A549 (cell line): ENCODE measurements at regions not wholly inside any gene's neighbourhood (a gene's known extent, or its start where the extent isn't known, plus 50 kb on each side); places are given as distances from the start of the nearest gene placed in this dataset.

Experiments used
- ATAC-seq, 2 experiments: fragments of 200-7000 bp in 1 of 2; fragments of >200 bp in 1 of 2; cut with Nextera tagmentation in 1 of 2; cut with Tn5 transposase in 1 of 2; 3 replicates each; pipeline versions ENCODE4 v1.8.0 to v1.9.1; 2018 to 2020; ENCODE audit warnings: mild to moderate bottlenecking in 1 of 2, moderate library complexity in 1 of 2
- CTCF ChIA-PET: fragments of 300-600 bp; sonication (Branson Sonifier 250); formaldehyde crosslinking; extraction: SDS; loops from one replicate; lab custom pipeline; 2021; ENCODE audit warnings: antibody characterized with exemption, inconsistent platforms; lab: Yijun Ruan, JAX
- POLR2A ChIA-PET: fragments of 350-600 bp; formaldehyde crosslinking; extraction: SDS; loops from one replicate; lab custom pipeline; 2021; ENCODE audit warnings: antibody characterized with exemption, inconsistent platforms; lab: Yijun Ruan, JAX
- DNase-seq, 2 experiments: peaks; one replicate each; pipeline versions ENCODE4 v3.0.0 to v3.0.0-alpha.2; 2011 to 2016; ENCODE audit warnings: low read depth in 1 of 2, low spot score in 1 of 2
- FAIRE-seq: peaks from 2 replicates; lab custom pipeline; 2011; peaks lifted over from hg19 to GRCh38; lab: Jason Lieb, UNC
- H3K27ac ChIP-seq, 2 experiments: fragments of >200 bp; sonication (Bioruptor Twin); formaldehyde crosslinking; 3 replicates each; pipeline ENCODE4 v1.5.1; 2016 to 2017
- H3K4me1 ChIP-seq: fragments of >200 bp; sonication (Bioruptor Twin); formaldehyde crosslinking; 3 replicates; pipeline ENCODE4 v1.6.1; 2016
- H3K4me2 ChIP-seq: fragments of >200 bp; sonication (Bioruptor Twin); formaldehyde crosslinking; 3 replicates; pipeline ENCODE4 v1.6.1; 2016
- H3K4me3 ChIP-seq: fragments of >200 bp; sonication (Bioruptor Twin); formaldehyde crosslinking; 3 replicates; pipeline ENCODE4 v1.5.1; 2016
- H3K9me3 ChIP-seq: fragments of >200 bp; sonication (Bioruptor Twin); formaldehyde crosslinking; 3 replicates; pipeline ENCODE4 v1.6.1; 2016
- BHLHE40 ChIP-seq: IDR thresholded peaks from 2 replicates; pipeline ENCODE4 v1.6.1; 2012; ENCODE audit warnings: low read depth, low read length, inconsistent platforms
- CBX8 ChIP-seq: fragments of 200-600 bp; sonication (generic); IDR thresholded peaks from 2 replicates; pipeline ENCODE4 v1.6.1; 2016
- CHD2 ChIP-seq: fragments of 150-350 bp; IDR thresholded peaks from 2 replicates; pipeline ENCODE4 v1.6.1; 2014; ENCODE audit warnings: low read length; ENCODE audit not compliant: partially characterized antibody
- EHF ChIP-seq: fragments of 250-450 bp; sonication (Bioruptor Pico); IDR thresholded peaks from 2 replicates; pipeline ENCODE4 v1.5.0; 2020; ENCODE audit warnings: mild to moderate bottlenecking
- FOSB ChIP-seq: fragments of 250-450 bp; sonication (Bioruptor Pico); IDR thresholded peaks from 2 replicates; pipeline ENCODE4 v1.5.0; 2020; ENCODE audit warnings: mild to moderate bottlenecking, moderate library complexity
- FOSL2 ChIP-seq, 2 experiments: fragments of 450-650 bp in 1 of 2; fragments of >200 bp in 1 of 2; sonication (Bioruptor Twin) in 1 of 2; formaldehyde crosslinking; IDR thresholded peaks; 2 replicates each; pipeline versions ENCODE4 v1.5.0 to v1.6.1; 2016 to 2020; ENCODE audit warnings: mild to moderate bottlenecking in 1 of 2, moderate library complexity in 1 of 2
- HDAC2 ChIP-seq: fragments of 200-600 bp; sonication (generic); IDR thresholded peaks from 2 replicates; pipeline ENCODE4 v1.6.1; 2016
- HOXA7 ChIP-seq: fragments of 250-450 bp; sonication (Bioruptor Pico); IDR thresholded peaks from 2 replicates; pipeline ENCODE4 v1.5.0; 2020; ENCODE audit warnings: mild to moderate bottlenecking, moderate library complexity
- HOXB5 ChIP-seq: fragments of 250-450 bp; sonication (Bioruptor Pico); IDR thresholded peaks from 2 replicates; pipeline ENCODE4 v1.5.0; 2020; ENCODE audit warnings: mild to moderate bottlenecking, moderate library complexity
- JUN ChIP-seq, 2 experiments: fragments of >200 bp; sonication (Bioruptor Twin); formaldehyde crosslinking; IDR thresholded peaks; 2 replicates in 1 of 2; 3 replicates in 1 of 2; pipeline ENCODE4 v1.6.1; 2016 to 2017
- KDM1A ChIP-seq: fragments of 200-600 bp; sonication (generic); IDR thresholded peaks from 2 replicates; pipeline ENCODE4 v1.6.1; 2016; ENCODE audit warnings: low read depth, mild to moderate bottlenecking
- KDM5A ChIP-seq: fragments of 200-600 bp; sonication (generic); IDR thresholded peaks from 2 replicates; pipeline ENCODE4 v1.6.1; 2016; ENCODE audit warnings: antibody characterized with exemption, mild to moderate bottlenecking
- MAFK ChIP-seq: fragments of 450-650 bp; IDR thresholded peaks from 2 replicates; pipeline ENCODE4 v1.6.1; 2014; ENCODE audit not compliant: partially characterized antibody
- PHF8 ChIP-seq: fragments of 200-600 bp; sonication (generic); IDR thresholded peaks from 2 replicates; pipeline ENCODE4 v1.6.1; 2016; ENCODE audit warnings: low read depth, mild to moderate bottlenecking, antibody characterized with exemption, moderate library complexity, borderline replicate concordance
- RAD21 ChIP-seq, 2 experiments: fragments of >200 bp in 1 of 2; sonication (Bioruptor Twin) in 1 of 2; formaldehyde crosslinking in 1 of 2; IDR thresholded peaks in 1 of 2; conservative IDR thresholded peaks in 1 of 2; 2 replicates in 1 of 2; 3 replicates in 1 of 2; pipeline ENCODE4 v1.6.1; 2012 to 2018; ENCODE audit warnings: inconsistent platforms in 1 of 2
- RARB ChIP-seq: fragments of 250-450 bp; sonication (Bioruptor Pico); IDR thresholded peaks from 2 replicates; pipeline ENCODE4 v1.8.0; 2021; ENCODE audit warnings: mild to moderate bottlenecking, moderate library complexity
- REST ChIP-seq: fragments of 200-600 bp; sonication (generic); IDR thresholded peaks from 2 replicates; pipeline ENCODE4 v1.6.1; 2016; ENCODE audit warnings: antibody characterized with exemption, mild to moderate bottlenecking, moderate library complexity
- RFX5 ChIP-seq: fragments of 450-650 bp; IDR thresholded peaks from 2 replicates; pipeline ENCODE4 v1.7.1; 2014; ENCODE audit warnings: antibody characterized with exemption, mild to moderate bottlenecking, moderate library complexity
- RNF2 ChIP-seq: fragments of 200-600 bp; sonication (generic); IDR thresholded peaks from 2 replicates; pipeline ENCODE4 v1.6.1; 2016; ENCODE audit warnings: low read depth, mild to moderate bottlenecking, antibody characterized with exemption, moderate library complexity, borderline replicate concordance
- TFCP2L1 ChIP-seq: fragments of 250-450 bp; sonication (Bioruptor Pico); IDR thresholded peaks from 2 replicates; pipeline ENCODE4 v1.5.0; 2021; ENCODE audit warnings: mild to moderate bottlenecking
- ZC3H11A ChIP-seq: fragments of 450-650 bp; IDR thresholded peaks from 2 replicates; pipeline ENCODE4 v1.6.1; 2014; ENCODE audit warnings: antibody characterized with exemption, mild to moderate bottlenecking
- WGBS: methylation state at CpG from one replicate; pipeline ENCODE4 v1.1.6; 2017; ENCODE audit errors: missing lambda C conversion rate; 5-methylcytosine and 5-hydroxymethylcytosine counted together
- TF ChIP-seq, protein P1 (sequence below): fragments of 250-450 bp; sonication (Bioruptor Pico); IDR thresholded peaks from 2 replicates; pipeline ENCODE4 v1.5.0; 2021; ENCODE audit warnings: mild to moderate bottlenecking, moderate library complexity, borderline replicate concordance

DNA sequence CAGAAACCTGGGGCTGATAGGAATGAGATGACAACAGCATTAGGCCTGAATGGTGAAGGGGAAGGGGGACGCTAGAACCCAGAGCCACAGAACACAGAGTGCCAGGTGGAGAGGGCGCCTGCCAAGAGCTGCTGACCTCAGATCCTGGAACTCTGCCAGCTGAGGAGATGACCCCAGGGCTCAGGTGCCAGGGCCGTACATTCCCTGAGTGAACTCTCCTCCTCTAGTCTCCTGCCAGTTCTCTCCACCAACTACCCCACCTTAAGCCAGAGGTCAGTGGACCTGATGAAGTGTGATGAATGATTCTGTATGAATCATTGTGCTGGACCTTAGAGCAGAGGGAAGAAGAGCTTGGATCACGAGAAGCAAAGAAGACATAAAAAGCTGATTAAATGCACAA lies 1582.2 kb upstream of the ACVR2A start (continued):
- TF ChIP-seq REST, result no peak
- no peak for TF ChIP-seq MAFK

GRCh38 chr2:146260551-146260950 lies 1584.3 kb upstream of the ACVR2A start:
- WGBS, result 48% methylated on average over 5 of the region's 5 CpGs

GRCh38 chr2:146259816-146260215 lies 1585.0 kb upstream of the ACVR2A start:
- no peaks in the 10 kb centered on the region for H3K9me3 ChIP-seq
- TF ChIP-seq FOSL2 (IDR thresholded peaks at IDR 0.05) (no peak), FOSL2 (CRISPR knock-in tag; IDR thresholded peaks at IDR 0.05) (no peak), RAD21 (conservative IDR thresholded peaks at IDR 0.05 in 1 of 2, IDR thresholded peaks at IDR 0.05 in 1 of 2) (no peak), CHD2 (no peak), KDM5A (no peak), HOXA7 (CRISPR knock-in tag) (no peak), HDAC2 (no peak), MAFK (no peak), RNF2 (no peak), EHF (CRISPR knock-in tag) (no peak), JUN (IDR thresholded peaks at IDR 0.05) (no peak)
- H3K27ac ChIP-seq, result no peak overlapping the region
- no peak for DNase-seq
- ChIA-PET CTCF (interaction anchor here (0.5 kb wide), 1 partner anchor 378 kb away, joined by 3 read pairs; no protein-coding TSS in a partner anchor), POLR2A (no interaction called here)
- H3K4me3 ChIP-seq, result no peak overlapping the region
- 75% methylated on average over 2 of the region's 2 CpGs for WGBS
- no peak overlapping the region for H3K4me2 ChIP-seq
- H3K4me1 ChIP-seq, result no peaks in the 10 kb centered on the region
- no peak for FAIRE-seq
- no peak for ATAC-seq

More at GRCh38 chr2:146260551-146260950, 1584.3 kb upstream of the ACVR2A start:
- no peak for DNase-seq
- H3K27ac ChIP-seq, result no peak overlapping the region
- no peak for ATAC-seq
- H3K4me1 ChIP-seq, result no peaks in the 10 kb centered on the region
- ChIA-PET CTCF (no interaction called here), POLR2A (no interaction called here)
- TF ChIP-seq KDM1A (no peak), HOXB5 (CRISPR knock-in tag) (no peak), TFCP2L1 (no peak), REST (no peak), BHLHE40 (no peak), KDM5A (no peak), JUN (IDR thresholded peaks at IDR 0.05) (no peak), HOXA7 (CRISPR knock-in tag) (no peak), RAD21 (conservative IDR thresholded peaks at IDR 0.05 in 1 of 2, IDR thresholded peaks at IDR 0.05 in 1 of 2) (no peak), EHF (CRISPR knock-in tag) (no peak), PHF8 (no peak), RFX5 (no peak), FOSB (CRISPR knock-in tag) (no peak), ZC3H11A (no peak), CBX8 (no peak), RARB (CRISPR knock-in tag) (no peak)
- TF ChIP-seq, protein P1, sequence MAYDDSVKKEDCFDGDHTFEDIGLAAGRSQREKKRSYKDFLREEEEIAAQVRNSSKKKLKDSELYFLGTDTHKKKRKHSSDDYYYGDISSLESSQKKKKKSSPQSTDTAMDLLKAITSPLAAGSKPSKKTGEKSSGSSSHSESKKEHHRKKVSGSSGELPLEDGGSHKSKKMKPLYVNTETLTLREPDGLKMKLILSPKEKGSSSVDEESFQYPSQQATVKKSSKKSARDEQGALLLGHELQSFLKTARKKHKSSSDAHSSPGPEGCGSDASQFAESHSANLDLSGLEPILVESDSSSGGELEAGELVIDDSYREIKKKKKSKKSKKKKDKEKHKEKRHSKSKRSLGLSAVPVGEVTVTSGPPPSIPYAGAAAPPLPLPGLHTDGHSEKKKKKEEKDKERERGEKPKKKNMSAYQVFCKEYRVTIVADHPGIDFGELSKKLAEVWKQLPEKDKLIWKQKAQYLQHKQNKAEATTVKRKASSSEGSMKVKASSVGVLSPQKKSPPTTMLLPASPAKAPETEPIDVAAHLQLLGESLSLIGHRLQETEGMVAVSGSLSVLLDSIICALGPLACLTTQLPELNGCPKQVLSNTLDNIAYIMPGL (CRISPR knock-in tag), result no peak
- H3K4me3 ChIP-seq, result no peak overlapping the region
- no peak for FAIRE-seq
- H3K4me2 ChIP-seq, result no peak overlapping the region
- H3K9me3 ChIP-seq, result no peaks in the 10 kb centered on the region
